ENCODE measurements at regions not wholly inside any gene's neighbourhood (a gene's known extent, or its start where the extent isn't known, plus 50 kb on each side); places are given as distances from the start of the nearest gene placed in this dataset.

DNA sequence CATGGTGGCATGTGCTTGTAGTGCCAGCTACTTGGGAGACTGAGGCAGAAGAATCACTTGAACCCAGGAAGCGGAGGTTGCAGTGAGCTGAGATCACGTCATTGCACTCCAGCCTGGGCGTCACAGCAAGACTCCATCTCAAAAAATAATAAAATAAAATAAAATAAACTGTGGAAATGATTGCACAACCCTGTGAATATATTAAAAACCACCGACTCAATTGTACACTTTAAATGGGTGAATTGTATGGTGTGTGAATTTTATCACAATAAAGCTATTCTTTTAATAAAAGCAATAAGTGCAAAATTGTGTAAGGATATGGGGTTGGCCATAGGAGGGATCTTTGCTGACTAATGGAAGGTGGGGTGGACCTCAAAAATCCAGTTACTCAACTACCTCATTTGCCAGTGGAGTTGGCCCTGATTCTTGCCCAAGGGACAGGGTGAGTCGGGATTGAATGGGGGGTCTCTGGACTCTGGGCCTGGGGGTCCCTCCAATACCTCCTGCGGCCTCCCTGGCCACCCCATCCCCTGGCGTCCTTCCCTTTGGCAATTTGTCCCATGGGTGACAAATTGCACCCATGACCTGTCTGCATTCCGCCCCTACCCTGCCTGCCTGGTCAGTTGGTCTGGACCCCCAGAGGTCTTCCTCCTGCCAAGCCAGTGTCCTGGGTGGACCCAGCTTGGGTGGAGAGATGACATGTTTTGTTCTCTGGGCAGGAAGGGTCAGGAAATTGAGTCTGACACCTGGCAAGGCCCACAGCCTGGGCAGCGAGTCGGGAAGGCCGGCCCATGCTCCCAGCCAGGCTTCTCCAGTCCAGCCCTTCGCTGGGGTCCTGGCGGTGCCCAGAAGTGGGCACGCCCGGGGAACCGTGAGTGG is 61.7 kb upstream of the ELN start:
- peaks cover 11% of the 10 kb centered on the region for H3K36me3 Mint-ChIP-seq

DNA sequence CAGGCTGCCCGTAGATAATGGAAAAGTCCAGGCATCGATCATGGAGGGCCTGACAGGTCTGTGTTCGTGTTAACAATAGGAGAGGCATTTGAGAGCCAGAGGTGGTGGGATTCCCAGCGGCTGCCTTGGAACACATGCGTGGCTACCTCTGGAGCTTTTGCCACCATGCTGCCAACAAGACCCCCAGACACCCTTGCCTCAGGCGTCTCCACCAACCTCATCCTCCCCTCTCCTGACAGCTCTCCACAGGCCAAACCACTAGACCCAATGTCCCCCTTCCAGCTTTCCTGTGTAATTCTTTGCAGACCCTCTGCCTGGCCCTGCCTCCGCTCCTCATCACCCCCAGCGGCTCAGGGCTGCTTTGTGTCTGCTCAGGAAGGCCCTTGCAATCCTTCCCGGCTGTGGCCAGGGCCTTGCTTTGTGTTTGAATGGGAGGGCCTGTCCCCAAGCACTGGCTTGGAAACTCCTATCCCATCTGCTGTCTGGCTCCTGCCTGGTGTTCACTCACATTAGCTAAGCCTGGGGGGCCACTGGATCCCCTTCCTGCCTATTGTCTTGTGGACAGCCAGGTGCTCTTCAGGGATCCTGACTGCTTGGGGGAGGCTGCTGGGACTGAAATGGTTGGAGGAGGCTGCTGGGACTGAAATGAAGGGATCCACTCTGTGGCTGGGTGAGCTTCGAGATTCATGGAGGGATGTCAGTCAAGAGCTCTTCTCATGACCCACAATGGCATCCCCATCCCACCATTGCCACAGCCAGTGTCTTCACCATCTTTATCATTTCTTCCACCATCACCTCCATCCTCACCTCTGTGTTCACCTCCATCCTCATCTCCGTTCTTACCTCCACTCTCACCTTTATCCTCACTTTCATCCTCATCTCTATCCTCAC is 60.8 kb upstream of the ELN start:
- peak overlapping the region; percentile 41 for H3K27ac Mint-ChIP-seq
- peaks cover 11% of the 10 kb centered on the region for H3K36me3 Mint-ChIP-seq
- TF ChIP-seq, protein P1, sequence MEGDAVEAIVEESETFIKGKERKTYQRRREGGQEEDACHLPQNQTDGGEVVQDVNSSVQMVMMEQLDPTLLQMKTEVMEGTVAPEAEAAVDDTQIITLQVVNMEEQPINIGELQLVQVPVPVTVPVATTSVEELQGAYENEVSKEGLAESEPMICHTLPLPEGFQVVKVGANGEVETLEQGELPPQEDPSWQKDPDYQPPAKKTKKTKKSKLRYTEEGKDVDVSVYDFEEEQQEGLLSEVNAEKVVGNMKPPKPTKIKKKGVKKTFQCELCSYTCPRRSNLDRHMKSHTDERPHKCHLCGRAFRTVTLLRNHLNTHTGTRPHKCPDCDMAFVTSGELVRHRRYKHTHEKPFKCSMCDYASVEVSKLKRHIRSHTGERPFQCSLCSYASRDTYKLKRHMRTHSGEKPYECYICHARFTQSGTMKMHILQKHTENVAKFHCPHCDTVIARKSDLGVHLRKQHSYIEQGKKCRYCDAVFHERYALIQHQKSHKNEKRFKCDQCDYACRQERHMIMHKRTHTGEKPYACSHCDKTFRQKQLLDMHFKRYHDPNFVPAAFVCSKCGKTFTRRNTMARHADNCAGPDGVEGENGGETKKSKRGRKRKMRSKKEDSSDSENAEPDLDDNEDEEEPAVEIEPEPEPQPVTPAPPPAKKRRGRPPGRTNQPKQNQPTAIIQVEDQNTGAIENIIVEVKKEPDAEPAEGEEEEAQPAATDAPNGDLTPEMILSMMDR (IDR thresholded peaks at IDR 0.05; ENCODE audit: unreplicated experiment) = no peak
- no peaks in the 10 kb centered on the region for H3K4me1 Mint-ChIP-seq
- no peaks in the 10 kb centered on the region for H3K27me3 Mint-ChIP-seq (ENCODE audit: low read depth)
- H3K4me3 Mint-ChIP-seq = no peak overlapping the region
- peaks cover 19% of the 10 kb centered on the region for H3K9me3 Mint-ChIP-seq
- no peak for DNase-seq (ENCODE audit: low spot score in 2 of 2, unreplicated experiment in 2 of 2)

More for the DNA sequence above, 61.7 kb upstream of the ELN start:
- no peak overlapping the region for H3K4me3 Mint-ChIP-seq
- peaks cover 24% of the 10 kb centered on the region for H3K9me3 Mint-ChIP-seq
- DNase-seq (ENCODE audit: low spot score in 2 of 2, unreplicated experiment in 2 of 2) = no peak
- no peaks in the 10 kb centered on the region for H3K4me1 Mint-ChIP-seq
- no peaks in the 10 kb centered on the region for H3K27me3 Mint-ChIP-seq (ENCODE audit: low read depth)
- H3K27ac Mint-ChIP-seq = no peak overlapping the region
- TF ChIP-seq, protein P1 (IDR thresholded peaks at IDR 0.05; ENCODE audit: unreplicated experiment) = no peak

DNA sequence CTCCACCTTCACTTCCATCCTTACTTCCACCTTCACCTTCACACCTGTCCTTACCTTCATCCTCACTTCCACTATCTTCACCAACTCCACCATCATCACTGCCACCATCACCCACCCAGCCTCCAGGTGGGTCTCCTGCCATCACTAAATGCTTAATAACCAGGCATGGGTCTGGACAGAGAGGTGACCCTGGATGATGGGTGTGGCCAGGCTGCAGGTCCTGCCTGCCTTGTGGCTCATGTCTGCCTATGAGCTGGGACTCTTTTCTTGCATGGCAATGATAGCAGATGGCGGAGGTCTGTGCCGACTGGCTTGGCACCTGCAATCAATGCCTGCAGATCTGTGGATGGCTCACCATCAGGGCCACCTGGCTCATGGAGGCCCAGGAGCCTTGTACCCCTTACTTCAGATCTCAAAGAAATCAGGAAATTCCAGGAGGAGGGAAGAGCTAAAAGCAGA is 60.1 kb upstream of the ELN start:
- peaks cover 11% of the 10 kb centered on the region for H3K36me3 Mint-ChIP-seq
- TF ChIP-seq, protein P1 (IDR thresholded peaks at IDR 0.05; ENCODE audit: unreplicated experiment) = no peak
- no peak overlapping the region for H3K4me3 Mint-ChIP-seq
- DNase-seq (ENCODE audit: low spot score in 2 of 2, unreplicated experiment in 2 of 2) = no peak
- peaks cover 15% of the 10 kb centered on the region for H3K9me3 Mint-ChIP-seq
- H3K4me1 Mint-ChIP-seq = no peaks in the 10 kb centered on the region
- H3K27me3 Mint-ChIP-seq (ENCODE audit: low read depth) = no peaks in the 10 kb centered on the region
- no peak overlapping the region for H3K27ac Mint-ChIP-seq

DNA sequence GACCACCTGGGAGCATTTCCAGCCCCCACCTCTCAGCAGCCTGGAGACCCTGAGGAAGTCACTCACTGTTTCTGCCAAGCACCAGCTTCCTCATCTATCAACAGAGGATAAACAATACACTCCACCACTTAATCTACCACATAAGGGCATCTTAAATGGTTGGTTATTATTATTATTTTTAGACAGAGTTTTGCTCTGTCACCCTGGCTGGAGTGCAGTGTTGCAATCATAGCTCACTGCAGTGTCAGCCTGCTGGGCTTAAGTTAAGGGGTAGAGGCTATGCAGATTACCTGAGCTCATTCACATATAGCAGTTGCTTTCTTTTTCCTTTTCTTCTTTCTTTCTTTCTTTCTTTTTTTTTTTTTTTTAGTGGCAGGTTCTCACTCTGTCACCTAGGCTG is 59.5 kb upstream of the ELN start:
- H3K4me1 Mint-ChIP-seq = no peaks in the 10 kb centered on the region
- H3K27ac Mint-ChIP-seq = no peak overlapping the region
- H3K4me3 Mint-ChIP-seq = no peak overlapping the region

DNA sequence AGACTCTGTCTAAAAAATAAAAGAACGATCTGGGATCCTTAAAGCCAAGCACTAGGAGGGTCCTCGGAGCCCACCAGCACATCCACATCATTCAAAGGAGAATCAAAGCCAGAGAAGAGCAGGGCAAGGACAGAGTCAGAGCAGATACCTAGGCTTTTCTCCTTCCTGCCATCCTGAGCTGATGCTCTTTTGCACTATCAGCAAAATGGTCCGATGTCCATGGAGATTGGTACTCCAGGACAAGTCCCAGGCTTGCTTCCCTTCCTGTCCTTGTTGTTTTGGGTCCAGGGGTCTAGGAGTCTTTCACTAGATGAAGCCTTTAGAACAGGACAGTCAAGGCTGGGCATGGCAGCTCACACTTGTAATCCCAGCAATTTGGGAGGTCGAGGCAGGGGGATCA is 58.0 kb upstream of the ELN start:
- no peaks in the 10 kb centered on the region for H3K9me3 Mint-ChIP-seq
- H3K27me3 Mint-ChIP-seq (ENCODE audit: low read depth) = no peaks in the 10 kb centered on the region
- TF ChIP-seq, protein P1 (IDR thresholded peaks at IDR 0.05; ENCODE audit: unreplicated experiment) = no peak
- DNase-seq (ENCODE audit: low spot score in 2 of 2, unreplicated experiment in 2 of 2) = no peak
- no peaks in the 10 kb centered on the region for H3K36me3 Mint-ChIP-seq
- H3K4me3 Mint-ChIP-seq = no peak overlapping the region
- H3K27ac Mint-ChIP-seq = no peak overlapping the region
- H3K4me1 Mint-ChIP-seq = peaks cover 8% of the 10 kb centered on the region

More for the DNA sequence above, 59.5 kb upstream of the ELN start:
- no peaks in the 10 kb centered on the region for H3K27me3 Mint-ChIP-seq (ENCODE audit: low read depth)
- H3K36me3 Mint-ChIP-seq = peaks cover 7% of the 10 kb centered on the region
- H3K9me3 Mint-ChIP-seq = peaks cover 11% of the 10 kb centered on the region
- TF ChIP-seq, protein P1 (IDR thresholded peaks at IDR 0.05; ENCODE audit: unreplicated experiment) = no peak
- DNase-seq (ENCODE audit: low spot score in 2 of 2, unreplicated experiment in 2 of 2) = no peak
